ENCODE measurements at regions not wholly inside any gene's neighbourhood (a gene's known extent, or its start where the extent isn't known, plus 50 kb on each side); places are given as distances from the start of the nearest gene placed in this dataset.
"Not testable (repeated sequence)": the region's sequence is repeated elsewhere in the genome, so short reads cannot be mapped to it uniquely, and the experiment has no call there.

DNA sequence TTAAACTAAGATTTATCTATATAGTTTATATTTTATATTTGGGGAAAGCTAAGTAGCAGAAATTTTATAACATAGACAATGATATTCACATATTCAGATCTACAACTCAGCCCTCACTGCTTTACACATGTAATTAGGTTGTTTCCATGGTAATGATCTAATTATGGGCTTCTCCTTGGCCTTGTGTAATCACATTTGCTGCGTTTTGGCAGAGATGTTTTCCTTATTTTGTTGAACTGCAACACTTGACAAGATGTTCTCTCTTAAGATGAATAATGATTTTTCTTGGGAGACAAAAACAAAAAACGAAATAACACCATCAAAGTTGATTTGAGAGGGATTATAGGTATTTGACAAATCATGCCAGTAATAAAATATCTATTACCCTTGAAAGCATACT lies 635.6 kb upstream of the TBL1XR1 start:
- no peak for DNase-seq

DNA sequence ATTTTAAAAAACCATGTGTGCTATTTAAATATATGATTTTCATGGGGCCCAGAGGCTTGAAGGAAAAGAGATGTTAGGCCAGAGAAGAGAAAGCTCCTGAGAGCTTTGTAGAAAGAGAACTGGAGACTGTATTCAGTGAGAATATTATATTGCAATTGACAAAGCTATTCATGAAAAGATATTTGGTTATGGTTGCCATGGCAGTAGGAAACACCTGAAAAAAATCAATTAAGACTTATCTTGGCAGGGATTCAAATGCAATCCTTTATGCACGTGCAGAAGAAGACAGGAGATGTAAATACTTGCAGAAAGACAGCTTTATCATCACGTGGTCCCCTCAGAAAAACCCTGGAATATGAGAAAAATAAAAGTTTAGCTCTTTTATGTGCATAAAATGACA lies 636.0 kb upstream of the TBL1XR1 start:
- DNase-seq: no peak

DNA sequence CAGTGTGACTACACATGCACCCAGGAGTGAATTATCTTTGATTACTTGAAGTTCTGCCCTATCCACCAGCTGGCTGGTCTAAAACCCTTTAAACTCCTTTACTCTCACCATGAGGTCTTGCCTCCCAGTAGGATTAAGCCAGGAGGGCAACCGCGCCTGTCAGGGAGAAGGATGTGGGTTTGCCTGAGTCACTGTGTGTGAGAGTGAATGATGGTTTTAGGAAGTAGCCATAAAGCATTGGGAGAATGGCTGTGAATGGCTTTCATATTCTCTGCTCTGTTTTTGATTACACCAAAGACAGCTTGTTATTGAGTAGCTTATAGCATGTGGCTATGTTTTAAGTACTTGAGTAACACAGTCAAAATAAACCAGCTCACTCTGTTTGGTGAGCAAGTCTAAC lies 637.7 kb upstream of the TBL1XR1 start:
- no peak for DNase-seq

DNA sequence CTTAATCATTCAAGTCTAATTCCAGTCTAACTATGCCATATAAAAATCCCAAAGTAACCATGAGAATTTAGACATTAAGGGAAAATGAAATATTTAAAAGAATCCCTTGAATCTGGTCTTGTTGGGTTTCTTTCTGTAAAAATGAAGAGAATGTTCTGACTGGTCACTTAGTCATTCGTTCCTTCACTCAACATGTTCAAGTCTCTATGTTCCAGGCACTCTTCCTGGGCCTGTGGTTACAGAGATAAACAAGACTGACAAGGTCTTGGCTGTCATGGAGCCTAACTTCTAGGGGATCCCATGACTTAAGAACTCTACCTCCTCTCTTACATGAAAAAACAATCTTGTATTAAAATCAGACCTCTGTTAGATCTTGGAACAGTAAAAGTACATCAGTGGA lies 638.6 kb upstream of the TBL1XR1 start:
- no peak for DNase-seq

DNA sequence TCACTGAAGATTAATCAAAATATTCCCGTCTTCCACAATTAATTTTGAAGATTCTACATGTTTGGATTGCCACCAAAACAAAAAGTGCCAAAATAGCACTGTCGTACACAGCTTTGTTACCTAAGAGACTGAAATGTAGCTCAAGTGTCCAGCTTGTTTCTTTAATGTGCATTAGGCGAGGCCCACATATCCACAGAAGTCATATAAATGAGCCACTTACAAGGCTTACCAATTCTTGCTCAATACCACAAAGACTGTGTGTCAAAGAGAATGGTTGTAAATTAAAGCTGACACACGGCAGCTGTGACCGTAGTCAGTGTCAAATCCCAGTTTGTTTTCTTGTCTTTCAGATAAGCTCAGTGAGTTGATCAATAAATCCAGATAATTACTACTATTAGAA lies 639.4 kb upstream of the TBL1XR1 start:
- no peak for DNase-seq

DNA sequence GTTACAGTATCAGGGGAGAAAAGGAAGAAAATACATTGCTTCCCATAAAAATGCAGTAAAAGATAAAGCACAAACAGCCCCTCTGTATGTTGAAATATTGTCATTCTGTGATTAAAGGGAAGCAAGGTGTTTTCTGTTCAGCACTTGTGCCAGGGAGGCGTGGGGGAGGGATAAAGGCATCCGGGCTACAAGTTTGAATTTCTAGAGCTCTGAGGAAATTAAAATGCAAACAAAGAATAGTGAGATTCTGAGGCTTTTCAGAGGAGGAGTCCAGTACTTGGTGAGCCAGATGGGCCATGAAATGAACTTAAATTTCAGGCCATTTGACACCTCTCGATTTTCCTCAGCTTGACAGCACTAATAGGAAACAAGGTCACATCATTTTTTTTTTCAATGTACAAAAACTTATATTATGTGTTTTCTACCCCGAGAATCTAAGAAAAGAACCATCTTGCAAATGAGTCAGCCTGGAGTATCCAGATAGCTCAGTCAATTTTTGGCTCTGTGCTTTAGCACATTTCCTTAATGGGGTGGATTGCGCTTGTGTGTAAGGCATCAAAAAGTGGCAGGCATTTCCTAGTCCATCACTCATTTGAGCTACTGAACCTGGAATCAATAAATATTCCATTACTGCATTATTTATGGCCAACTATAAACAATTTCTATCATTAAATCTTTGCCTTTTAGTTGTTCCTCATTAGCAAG lies 640.8 kb upstream of the TBL1XR1 start:
- no peak for DNase-seq

DNA sequence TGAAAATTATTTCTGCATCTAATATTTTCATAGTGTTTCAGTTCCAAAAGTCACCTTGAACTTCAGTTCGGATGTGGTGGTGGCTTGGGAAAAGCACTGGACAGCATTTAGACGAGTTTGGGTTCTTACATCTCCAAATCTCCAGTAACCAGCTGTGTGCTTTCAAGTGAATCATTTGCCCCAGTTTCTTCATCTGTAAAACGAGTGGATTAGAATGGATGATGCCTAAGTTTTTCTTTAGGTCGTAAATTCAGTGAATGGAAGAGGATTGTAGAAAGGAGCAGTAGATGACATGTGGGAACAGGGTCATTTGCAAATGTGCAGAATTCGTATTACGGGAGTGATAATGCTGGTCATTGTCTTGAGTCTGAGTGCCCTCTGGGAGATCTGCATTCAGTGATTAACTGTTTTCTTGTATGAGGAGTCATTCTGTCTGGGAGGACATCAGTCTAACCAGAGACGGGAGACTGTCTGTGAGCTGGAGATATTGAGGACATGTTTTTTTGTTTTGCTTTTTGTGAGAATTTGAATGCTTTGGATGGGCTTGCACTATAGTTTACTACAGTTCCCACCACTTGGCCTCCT lies 641.6 kb upstream of the TBL1XR1 start:
- no peak for DNase-seq

DNA sequence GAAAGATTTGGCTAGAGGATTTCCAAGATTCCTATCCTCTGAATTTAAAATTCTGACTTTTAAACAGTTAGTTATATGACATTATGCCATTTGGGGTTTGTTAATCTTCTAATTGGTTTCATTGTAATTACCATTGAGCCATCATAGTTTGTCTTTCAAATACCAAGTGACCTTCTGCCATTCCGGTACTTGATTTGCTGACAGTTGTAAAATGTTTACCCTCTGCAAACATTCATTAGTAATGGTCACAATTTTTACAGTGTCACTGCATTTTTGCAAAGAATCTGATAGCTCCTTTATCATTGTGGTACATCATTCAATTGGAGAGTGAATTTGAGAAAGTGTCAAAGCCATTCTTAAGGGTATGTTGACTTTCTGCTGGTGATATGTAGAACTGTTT lies 645.0 kb upstream of the TBL1XR1 start:
- DNase-seq: no peak

DNA sequence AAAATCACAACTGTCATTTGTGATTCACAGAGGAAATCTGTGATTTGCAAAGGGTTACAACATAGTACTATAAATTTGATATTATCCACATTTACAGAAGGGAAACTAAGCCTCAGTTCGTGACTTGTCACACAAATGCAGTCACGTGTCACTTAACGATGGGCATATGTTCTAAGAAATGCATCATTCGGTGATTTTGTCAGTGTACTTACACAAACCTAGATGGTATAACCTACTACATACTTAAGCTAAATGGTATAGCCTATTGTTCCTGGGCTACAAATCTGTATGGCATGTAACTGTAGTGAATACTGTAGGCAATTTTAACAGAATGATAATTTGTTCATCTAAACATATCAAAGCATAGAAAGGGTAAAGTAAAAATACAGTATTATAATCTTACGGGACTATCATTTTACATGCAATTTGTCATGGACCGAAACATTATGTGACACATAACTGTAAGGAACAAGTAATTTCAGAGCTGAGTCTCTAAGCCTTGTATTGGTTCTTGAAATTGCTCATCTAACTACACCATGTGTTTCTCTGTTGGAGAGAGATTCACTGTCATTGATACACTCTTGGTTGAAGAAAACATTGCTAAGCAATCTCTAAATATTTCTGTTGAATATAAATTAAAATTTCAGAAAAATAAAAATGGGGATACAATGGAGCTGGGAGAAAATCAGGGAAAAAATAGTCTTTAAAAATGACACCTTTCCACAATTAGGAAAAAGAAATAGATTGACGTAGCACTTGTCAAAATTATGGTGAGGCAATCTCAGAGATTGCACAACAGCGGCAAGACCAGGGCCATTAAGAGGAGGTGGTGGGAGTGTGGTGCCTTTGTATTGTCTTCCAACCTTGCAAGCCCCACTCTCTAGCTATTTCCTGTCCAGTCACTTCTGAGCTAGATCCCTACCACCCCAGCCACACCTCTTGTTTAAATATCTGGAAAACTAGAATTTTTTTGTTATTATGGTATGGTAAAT lies 645.8 kb upstream of the TBL1XR1 start:
- DNase-seq: no peak

DNA sequence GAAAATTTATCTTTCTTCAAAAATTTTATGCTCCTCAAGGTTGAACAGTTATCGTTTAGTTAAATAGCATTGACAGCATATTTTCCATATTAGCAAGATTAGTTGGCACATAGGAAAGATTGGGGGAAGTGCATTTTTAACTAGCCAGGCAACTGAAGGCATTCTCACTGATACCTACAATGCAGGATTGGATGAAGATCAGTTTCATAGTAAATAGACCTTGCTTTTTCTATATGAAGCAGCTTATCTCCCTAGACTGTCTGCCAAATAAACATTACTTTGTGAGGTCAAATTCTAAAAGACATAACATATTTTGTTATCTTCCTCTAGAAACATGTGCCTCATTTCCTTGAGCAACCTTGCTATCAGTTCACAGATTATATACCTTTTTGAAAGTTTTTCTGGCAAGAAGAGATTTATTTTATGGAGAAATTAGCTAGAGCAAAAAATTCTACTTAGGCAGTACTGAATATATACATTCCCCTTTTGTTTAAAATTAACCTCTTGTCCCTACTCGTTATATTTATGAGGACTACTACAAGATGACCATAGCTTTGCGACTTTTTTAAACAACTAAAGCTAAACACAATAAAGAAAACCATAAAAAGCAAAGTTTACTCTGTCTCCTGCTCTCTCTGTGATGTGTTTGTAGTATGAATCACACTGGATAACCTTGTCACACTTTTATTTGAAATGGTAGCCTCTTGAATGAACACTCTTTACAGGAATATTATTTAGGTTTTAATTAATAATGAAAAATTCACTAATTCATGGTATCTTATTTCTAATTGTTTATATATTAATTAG lies 654.9 kb upstream of the TBL1XR1 start:
- no peak for DNase-seq

DNA sequence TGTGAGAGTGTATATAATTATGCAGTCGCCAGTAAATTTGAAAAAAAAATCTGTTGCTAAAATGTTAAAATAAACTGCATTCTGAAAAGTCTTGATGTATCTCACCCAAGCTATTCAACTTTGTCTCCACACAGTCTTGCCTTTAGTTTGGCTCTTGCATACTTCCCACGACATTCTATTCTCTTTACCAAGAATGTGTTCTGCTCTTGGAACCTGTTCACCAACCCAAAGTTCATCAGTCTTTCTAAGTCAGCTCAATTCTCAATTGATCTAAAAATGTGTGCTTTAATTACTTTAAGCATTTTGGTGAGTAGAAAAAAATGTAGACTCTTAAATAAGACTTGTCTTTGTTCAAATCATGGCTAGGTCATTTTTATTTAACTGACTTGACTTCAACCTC lies 657.7 kb upstream of the TBL1XR1 start:
- DNase-seq: no peak

DNA sequence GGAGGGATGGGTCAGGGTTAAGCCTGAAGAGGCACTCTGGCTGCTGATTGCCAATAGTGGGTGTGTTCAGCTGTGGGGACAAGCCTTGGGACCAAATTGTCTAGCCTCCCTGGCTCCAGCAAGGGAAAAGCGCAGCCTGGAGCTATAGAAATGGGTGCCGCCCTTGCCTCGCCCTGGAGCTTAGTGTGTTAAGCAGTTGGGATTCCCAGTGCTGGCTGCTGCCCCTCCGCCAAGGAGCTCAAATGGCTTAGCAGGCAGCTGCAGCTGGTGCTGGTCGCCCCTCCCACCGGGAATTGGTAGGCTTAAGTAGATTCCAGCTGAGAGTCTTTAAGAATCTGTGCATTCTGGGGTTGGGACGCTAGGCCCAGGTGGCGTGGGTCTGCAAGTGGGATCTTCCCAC lies 662.9 kb upstream of the TBL1XR1 start:
- DNase-seq: no peak

DNA sequence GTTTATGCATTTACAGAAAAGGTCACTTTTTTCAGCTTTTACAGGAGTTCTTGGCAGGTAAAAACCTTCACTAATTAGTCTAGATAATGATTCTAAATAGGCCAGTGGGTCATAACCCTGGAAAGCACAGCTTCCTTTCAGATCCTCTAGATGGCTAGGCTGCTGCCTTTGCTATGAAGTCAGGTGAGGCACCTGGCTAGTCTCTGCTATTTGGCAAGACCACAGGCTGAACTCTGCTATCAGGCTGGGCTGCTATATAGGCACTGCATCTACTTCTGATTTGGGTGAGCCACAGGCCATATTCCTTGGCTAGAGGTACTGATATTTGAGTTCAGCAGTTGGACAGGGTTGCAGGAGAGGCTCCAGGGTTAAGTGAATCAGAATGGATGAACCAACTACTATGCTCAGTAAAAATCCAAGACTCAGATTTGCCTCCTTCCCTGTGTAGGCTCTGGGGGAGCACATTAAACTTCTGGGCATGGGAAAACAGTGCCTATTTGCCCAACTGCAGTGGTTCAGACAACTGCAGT lies 665.7 kb upstream of the TBL1XR1 start:
- DNase-seq: no peak

DNA sequence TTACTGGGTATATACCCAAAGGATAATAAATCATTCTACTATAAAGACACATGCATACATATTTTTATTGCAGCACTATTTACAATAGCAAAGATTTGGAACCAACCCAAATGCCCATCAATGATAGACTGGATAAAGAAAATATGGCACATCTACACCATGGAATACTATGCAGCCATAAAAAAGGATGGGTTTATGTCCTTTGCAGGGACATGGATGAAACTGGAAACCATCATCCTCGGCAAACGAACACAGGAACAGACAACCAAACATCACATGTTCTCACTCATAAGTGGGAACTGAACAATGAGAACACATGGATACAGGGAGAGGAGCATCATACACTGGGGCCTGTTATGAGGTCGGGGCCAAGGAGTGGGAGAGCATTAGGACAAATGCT lies 665.0 kb upstream of the KCNMB2 start:
- not testable (repeated sequence) for DNase-seq

DNA sequence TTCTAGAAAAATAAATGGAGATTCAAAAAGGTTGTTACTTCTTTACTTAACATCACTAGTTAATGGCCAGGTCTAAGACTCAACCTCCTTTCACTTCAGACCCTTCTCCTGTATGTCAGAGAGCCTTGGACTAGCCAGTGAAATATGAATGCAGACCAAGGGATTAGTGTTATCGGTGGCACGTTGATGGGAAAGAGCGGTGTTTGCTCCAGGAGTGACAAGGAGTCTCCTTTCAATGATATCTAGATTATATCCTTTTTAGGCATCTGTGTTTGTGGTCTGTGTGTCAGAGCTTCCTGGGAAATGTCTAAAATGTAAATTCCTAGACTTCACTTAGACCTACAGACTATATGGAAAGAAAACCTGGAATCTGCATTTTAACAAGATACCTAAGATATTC lies 658.0 kb upstream of the KCNMB2 start:
- DNase-seq: no peak

DNA sequence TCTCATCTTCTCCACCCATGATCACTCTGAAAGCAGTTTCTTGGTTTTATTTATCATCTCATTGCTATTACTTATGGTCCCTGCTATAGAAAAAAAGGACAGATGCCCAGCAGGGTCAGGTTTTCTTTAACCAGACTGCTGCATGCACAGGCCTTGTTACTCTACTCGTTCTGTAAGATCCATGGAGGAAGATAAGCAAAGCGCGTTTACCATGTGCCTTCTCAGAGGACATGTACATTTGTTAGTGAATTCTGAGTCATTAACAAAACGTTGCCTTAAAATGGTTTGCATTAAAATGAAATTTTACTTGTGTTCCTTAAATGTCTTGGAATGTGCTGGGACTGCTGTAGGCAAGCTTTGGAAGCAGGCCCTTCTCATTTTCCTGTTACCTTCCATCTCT lies 657.3 kb upstream of the KCNMB2 start:
- no peak for DNase-seq

DNA sequence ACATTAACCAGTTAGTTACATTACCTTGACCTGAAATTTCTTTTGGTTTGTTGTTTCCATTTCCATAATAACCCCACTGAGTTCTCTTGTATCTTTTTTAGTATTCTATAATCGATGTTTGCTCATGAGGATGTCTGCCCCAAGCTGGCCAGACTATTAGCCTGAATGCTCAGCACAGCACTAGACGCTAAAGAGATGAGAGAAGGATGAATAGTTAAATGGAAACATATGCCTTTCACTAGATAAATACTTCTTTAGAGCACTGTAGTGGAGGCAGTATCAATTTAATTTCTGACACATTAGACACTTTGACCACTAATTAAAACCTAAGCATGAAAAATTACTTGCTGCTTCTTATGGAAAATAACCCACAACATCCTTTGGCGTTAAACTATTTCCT lies 654.9 kb upstream of the KCNMB2 start:
- DNase-seq: no peak

DNA sequence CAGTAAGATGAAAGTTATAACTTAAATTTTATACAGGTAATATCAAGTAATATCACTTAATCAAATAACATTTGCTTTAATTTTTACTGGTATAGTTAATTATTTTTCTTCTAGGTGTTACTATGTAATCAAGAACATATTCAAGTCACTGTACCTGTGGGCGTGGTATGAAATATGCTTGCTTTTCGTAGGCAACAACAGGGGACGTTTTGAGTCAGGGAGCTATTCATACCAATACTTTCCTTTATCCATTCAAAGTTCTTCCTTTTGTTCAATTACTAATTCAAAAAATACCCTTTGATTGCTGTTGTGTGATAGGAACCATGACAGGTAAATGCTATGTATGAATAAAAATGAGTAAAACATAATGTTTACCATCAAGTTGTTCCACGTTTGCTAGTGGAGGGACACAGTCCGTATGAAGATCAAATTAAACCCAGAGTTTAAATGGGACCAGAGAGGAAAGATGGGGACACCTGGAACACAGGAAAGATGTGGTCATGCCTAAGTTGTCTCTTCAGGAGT lies 654.0 kb upstream of the KCNMB2 start:
- DNase-seq: no peak

DNA sequence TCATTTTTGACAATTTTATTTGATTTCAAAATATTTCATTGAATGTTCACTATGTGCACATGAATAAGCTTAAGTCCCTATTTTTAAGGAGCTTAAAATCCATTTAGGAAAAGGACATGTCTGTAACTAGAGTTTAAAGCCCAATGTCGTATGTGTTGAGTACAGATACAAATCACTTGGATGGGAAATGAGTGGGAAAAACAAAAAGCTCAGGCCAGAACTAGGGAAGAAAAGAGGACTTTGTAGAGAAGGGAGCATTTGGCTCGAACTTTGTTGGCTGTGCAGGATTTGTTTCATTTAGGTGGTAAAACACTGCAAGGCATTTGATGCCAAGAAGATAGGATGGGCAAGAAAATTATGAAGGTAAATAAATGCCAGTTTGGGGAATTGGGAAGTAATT lies 653.1 kb upstream of the KCNMB2 start:
- DNase-seq: no peak

DNA sequence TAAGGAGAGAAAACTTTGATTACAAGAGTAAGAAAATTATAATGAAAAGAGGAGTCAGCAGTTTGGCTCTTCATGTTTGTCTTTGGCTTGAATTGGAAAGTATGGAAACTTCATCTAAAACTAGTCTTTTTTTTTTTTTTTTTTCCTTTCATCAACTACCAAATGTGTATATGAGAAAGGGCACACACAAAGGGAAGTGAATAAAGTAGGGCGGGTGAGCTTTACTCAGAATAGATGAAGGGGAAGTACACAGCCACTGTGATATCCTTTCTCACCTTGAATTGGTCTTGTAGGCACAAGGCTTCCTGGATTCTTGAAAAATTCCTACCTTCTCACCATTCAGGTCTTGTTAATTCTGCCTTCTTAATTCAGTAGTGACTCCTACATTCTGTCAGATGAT lies 652.3 kb upstream of the KCNMB2 start:
- no peak for DNase-seq

DNA sequence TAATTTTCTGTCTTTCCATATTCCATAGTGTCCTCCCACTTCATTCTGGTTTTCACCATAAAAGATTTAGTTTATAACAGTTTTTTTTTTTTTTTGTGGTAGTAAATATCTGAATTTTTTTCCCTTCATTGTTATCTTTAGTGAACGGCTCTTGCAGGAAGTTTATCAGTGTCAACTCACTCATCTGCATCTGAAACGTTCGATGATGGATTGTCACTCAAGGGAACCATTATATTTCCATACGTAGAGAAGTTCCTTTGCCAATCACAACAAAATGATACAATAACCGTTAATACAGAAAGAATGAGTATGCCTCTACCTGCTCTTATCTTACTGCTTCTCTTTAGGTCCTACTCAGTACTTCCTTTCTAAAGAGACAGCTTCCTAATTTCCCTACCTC lies 651.2 kb upstream of the KCNMB2 start:
- DNase-seq: no peak

DNA sequence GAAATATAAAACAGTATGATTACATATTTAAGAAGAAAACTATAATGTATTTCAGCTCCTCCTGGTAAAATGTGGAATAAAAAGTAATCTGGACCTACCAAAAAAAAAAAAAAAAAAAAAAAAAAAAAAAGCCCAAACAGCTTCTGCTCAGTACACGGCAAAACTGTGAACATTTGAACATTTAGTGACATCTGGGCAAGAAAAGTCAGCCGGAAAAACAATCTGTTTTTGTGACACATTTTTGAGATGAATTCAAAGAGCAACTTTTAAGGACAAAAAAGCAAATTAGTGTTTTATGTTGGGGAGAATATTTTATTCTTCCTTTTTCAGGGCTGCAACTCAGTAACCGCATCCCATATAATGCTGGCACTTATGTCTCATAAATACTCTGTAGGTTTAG lies 649.7 kb upstream of the KCNMB2 start:
- no peak for DNase-seq

DNA sequence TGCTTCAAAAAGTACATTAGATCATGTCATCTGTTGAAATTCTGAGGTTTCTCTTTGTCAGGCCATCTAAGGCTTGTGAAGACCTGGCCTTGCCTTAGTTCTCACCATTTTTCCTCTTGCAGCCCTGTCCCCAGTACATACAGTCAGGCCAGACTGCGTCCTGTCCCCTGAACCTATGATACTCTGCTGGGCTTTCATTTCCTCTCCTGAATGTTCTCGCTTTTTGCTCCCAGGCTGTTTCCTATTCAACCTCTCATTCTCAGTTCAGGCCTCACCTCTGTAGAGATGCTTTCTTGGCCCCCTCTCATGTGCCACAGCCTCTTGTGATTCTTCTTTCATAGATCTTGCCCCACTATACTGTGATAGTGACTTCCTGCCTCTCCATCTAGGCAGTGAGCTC lies 648.8 kb upstream of the KCNMB2 start:
- no peak for DNase-seq
